HEK293 (cell line): ENCODE measurements at regions not wholly inside any gene's neighbourhood (a gene's known extent, or its start where the extent isn't known, plus 50 kb on each side); places are given as distances from the start of the nearest gene placed in this dataset.

Experiments used
- CTCF ChIA-PET: fragments of 350-600 bp; formaldehyde crosslinking; extraction: SDS; loops from one replicate; lab custom pipeline; 2021; ENCODE audit warnings: antibody characterized with exemption; lab: Yijun Ruan, JAX
- POLR2A ChIA-PET: fragments of 300-600 bp; formaldehyde crosslinking; extraction: SDS; loops from one replicate; lab custom pipeline; 2020; ENCODE audit warnings: antibody characterized with exemption, inconsistent platforms; lab: Yijun Ruan, JAX
- H3K27ac ChIP-seq: fragments of 200-500 bp; sonication (Bioruptor generic); 2 replicates; pipeline ENCODE4 v1.5.1; 2014; ENCODE audit warnings: low read depth, low read length, control low read depth, inconsistent platforms; ENCODE audit errors: extremely low read depth
- H3K36me3 ChIP-seq, 2 experiments: fragments of 200-500 bp in 1 of 2; sonication (Bioruptor generic) in 1 of 2; 1 replicate in 1 of 2; 2 replicates in 1 of 2; pipeline ENCODE4 v1.5.1; 2014 to 2017; ENCODE audit warnings: inconsistent platforms in 2 of 2, low read length in 2 of 2; ENCODE audit not compliant: control insufficient read depth in 2 of 2, insufficient read depth in 1 of 2
- H3K4me1 ChIP-seq: fragments of 200-500 bp; sonication (Bioruptor generic); 2 replicates; pipeline ENCODE4 v1.5.1; 2014; ENCODE audit warnings: mild to moderate bottlenecking, low read length, inconsistent platforms; ENCODE audit not compliant: control insufficient read depth, insufficient read depth
- H3K4me3 ChIP-seq: 2 replicates; pipeline ENCODE4 v1.5.1; 2011; ENCODE audit warnings: low read depth, mild to moderate bottlenecking, control low read depth, low read length, moderate library complexity
- H3K9me3 ChIP-seq: fragments of 200-500 bp; sonication (Bioruptor generic); 2 replicates; pipeline ENCODE4 v1.5.1; 2014; ENCODE audit warnings: low read depth, low read length, inconsistent platforms; ENCODE audit not compliant: control insufficient read depth, insufficient read depth
- REST ChIP-seq: fragments of 450-650 bp; formaldehyde crosslinking; IDR thresholded peaks from 2 replicates; pipeline ENCODE4 v1.5.1; 2016; ENCODE audit warnings: missing biosample characterization, missing genetic modification characterization
- SP2 ChIP-seq: fragments of 450-650 bp; formaldehyde crosslinking; IDR thresholded peaks from 2 replicates; pipeline ENCODE4 v1.5.1; 2016; ENCODE audit warnings: missing biosample characterization, missing genetic modification characterization
- ZNF133 ChIP-seq: fragments of 450-650 bp; formaldehyde crosslinking; IDR thresholded peaks from 2 replicates; pipeline ENCODE4 v1.5.1; 2016; ENCODE audit warnings: missing biosample characterization, missing genetic modification characterization
- ZNF335 ChIP-seq: fragments of 450-650 bp; formaldehyde crosslinking; conservative IDR thresholded peaks from 2 replicates; pipeline ENCODE4 v1.5.1; 2016; ENCODE audit warnings: missing biosample characterization, missing genetic modification characterization
- ZNF391 ChIP-seq: fragments of 450-650 bp; formaldehyde crosslinking; IDR thresholded peaks from 2 replicates; pipeline ENCODE4 v1.5.1; 2016; ENCODE audit warnings: low read depth, missing biosample characterization, missing genetic modification characterization, borderline replicate concordance
- ZNF555 ChIP-seq: fragments of 450-650 bp; formaldehyde crosslinking; conservative IDR thresholded peaks from 2 replicates; pipeline ENCODE4 v1.5.1; 2017; ENCODE audit warnings: missing biosample characterization, mild to moderate bottlenecking, missing genetic modification characterization, inconsistent platforms
- ZNF560 ChIP-seq: fragments of 450-650 bp; formaldehyde crosslinking; IDR thresholded peaks from 2 replicates; pipeline ENCODE4 v1.5.1; 2017; ENCODE audit warnings: missing biosample characterization, missing genetic modification characterization, borderline replicate concordance
- ZNF639 ChIP-seq: fragments of 450-650 bp; formaldehyde crosslinking; IDR thresholded peaks from 2 replicates; pipeline ENCODE4 v1.5.1; 2016; ENCODE audit warnings: missing biosample characterization, missing genetic modification characterization
- ZNF660 ChIP-seq: fragments of 450-650 bp; IDR thresholded peaks from 2 replicates; pipeline ENCODE4 v1.5.1; 2018; ENCODE audit warnings: missing biosample characterization, mild to moderate bottlenecking, missing genetic modification characterization
- ZNF704 ChIP-seq: fragments of 450-650 bp; formaldehyde crosslinking; IDR thresholded peaks from 2 replicates; pipeline ENCODE4 v1.5.1; 2016; ENCODE audit warnings: missing biosample characterization, missing genetic modification characterization
- ZSCAN5A ChIP-seq: fragments of 450-650 bp; formaldehyde crosslinking; IDR thresholded peaks from 2 replicates; pipeline ENCODE4 v1.5.1; 2016; ENCODE audit warnings: missing biosample characterization, missing genetic modification characterization
- TF ChIP-seq, protein P1 (sequence below): fragments of 450-650 bp; IDR thresholded peaks from 2 replicates; pipeline ENCODE4 v1.5.1; 2018; ENCODE audit warnings: missing biosample characterization, mild to moderate bottlenecking, missing genetic modification characterization
- TF ChIP-seq, protein P2 (sequence below): fragments of 450-650 bp; formaldehyde crosslinking; conservative IDR thresholded peaks from 2 replicates; pipeline ENCODE4 v1.5.1; 2016; ENCODE audit warnings: low read depth, missing biosample characterization, missing genetic modification characterization
- TF ChIP-seq, protein P3 (sequence below): fragments of 450-650 bp; formaldehyde crosslinking; IDR thresholded peaks from 2 replicates; pipeline ENCODE4 v1.5.1; 2016; ENCODE audit warnings: missing biosample characterization, missing genetic modification characterization

GRCh38 chr20:30919514-30920188, 337.8 kb upstream of the DEFB115 start:
- H3K4me3 ChIP-seq, result no peak overlapping the region
- H3K9me3 ChIP-seq, result no peaks in the 10 kb centered on the region
- H3K27ac ChIP-seq, result no peak overlapping the region
- H3K36me3 ChIP-seq, result no peaks in the 10 kb centered on the region
- ChIA-PET POLR2A (no interaction called here), CTCF (no interaction called here)
- TF ChIP-seq ZNF560 (tag by site-specific recombination), result no peak
- TF ChIP-seq ZNF639 (tag by site-specific recombination), result no peak
- no peak for TF ChIP-seq SP2 (tag by site-specific recombination)
- no peak for TF ChIP-seq REST
- TF ChIP-seq ZSCAN5A, result no peak
- TF ChIP-seq, protein P1, sequence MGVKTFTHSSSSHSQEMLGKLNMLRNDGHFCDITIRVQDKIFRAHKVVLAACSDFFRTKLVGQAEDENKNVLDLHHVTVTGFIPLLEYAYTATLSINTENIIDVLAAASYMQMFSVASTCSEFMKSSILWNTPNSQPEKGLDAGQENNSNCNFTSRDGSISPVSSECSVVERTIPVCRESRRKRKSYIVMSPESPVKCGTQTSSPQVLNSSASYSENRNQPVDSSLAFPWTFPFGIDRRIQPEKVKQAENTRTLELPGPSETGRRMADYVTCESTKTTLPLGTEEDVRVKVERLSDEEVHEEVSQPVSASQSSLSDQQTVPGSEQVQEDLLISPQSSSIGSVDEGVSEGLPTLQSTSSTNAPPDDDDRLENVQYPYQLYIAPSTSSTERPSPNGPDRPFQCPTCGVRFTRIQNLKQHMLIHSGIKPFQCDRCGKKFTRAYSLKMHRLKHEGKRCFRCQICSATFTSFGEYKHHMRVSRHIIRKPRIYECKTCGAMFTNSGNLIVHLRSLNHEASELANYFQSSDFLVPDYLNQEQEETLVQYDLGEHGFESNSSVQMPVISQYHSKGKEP (tag by site-specific recombination), result no peak
- TF ChIP-seq ZNF335 (tag by site-specific recombination), result no peak
- no peak for TF ChIP-seq ZNF133 (tag by site-specific recombination)
- TF ChIP-seq, protein P2, sequence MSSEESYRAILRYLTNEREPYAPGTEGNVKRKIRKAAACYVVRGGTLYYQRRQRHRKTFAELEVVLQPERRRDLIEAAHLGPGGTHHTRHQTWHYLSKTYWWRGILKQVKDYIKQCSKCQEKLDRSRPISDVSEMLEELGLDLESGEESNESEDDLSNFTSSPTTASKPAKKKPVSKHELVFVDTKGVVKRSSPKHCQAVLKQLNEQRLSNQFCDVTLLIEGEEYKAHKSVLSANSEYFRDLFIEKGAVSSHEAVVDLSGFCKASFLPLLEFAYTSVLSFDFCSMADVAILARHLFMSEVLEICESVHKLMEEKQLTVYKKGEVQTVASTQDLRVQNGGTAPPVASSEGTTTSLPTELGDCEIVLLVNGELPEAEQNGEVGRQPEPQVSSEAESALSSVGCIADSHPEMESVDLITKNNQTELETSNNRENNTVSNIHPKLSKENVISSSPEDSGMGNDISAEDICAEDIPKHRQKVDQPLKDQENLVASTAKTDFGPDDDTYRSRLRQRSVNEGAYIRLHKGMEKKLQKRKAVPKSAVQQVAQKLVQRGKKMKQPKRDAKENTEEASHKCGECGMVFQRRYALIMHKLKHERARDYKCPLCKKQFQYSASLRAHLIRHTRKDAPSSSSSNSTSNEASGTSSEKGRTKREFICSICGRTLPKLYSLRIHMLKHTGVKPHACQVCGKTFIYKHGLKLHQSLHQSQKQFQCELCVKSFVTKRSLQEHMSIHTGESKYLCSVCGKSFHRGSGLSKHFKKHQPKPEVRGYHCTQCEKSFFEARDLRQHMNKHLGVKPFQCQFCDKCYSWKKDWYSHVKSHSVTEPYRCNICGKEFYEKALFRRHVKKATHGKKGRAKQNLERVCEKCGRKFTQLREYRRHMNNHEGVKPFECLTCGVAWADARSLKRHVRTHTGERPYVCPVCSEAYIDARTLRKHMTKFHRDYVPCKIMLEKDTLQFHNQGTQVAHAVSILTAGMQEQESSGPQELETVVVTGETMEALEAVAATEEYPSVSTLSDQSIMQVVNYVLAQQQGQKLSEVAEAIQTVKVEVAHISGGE (tag by site-specific recombination), result no peak
- no peak for TF ChIP-seq ZNF704
- TF ChIP-seq ZNF555 (tag by site-specific recombination), result no peak
- no peak for TF ChIP-seq ZNF391 (tag by site-specific recombination)
- TF ChIP-seq, protein P3, sequence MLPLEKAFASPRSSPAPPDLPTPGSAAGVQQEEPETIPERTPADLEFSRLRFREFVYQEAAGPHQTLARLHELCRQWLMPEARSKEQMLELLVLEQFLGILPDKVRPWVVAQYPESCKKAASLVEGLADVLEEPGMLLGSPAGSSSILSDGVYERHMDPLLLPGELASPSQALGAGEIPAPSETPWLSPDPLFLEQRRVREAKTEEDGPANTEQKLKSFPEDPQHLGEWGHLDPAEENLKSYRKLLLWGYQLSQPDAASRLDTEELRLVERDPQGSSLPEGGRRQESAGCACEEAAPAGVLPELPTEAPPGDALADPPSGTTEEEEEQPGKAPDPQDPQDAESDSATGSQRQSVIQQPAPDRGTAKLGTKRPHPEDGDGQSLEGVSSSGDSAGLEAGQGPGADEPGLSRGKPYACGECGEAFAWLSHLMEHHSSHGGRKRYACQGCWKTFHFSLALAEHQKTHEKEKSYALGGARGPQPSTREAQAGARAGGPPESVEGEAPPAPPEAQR (tag by site-specific recombination), result no peak
- no peak for TF ChIP-seq ZNF660
- H3K4me1 ChIP-seq, result no peaks in the 10 kb centered on the region
